HCT116 (cell line): ENCODE measurements at regions not wholly inside any gene's neighbourhood (a gene's known extent, or its start where the extent isn't known, plus 50 kb on each side); places are given as distances from the start of the nearest gene placed in this dataset.

Experiments
- ATAC-seq: fragments of 200-7000 bp; cut with Tn5 transposase; 2 replicates; pipeline ENCODE4 v1.9.1; 2020; ENCODE audit warnings: mild to moderate bottlenecking, moderate library complexity
- BruUV-seq: library from RNA; stranded (reverse); fragments of 400-500 nt; replicated peaks from 2 replicates; lab custom pipeline; 2021; lab: Mats Ljungman, UMichigan
- CTCF ChIA-PET: fragments of 300-600 bp; sonication (Branson Sonifier 250); formaldehyde crosslinking; loops from one replicate; lab custom pipeline; 2021; ENCODE audit warnings: antibody characterized with exemption; lab: Charles Lee
- POLR2A ChIA-PET: fragments of 300-600, 350-600 bp; sonication (Branson Sonifier 250); formaldehyde crosslinking; loops from one replicate; lab custom pipeline; 2021; ENCODE audit warnings: antibody characterized with exemption; lab: Charles Lee
- RAD21 ChIA-PET, 2 experiments: fragments of 300-600 bp; sonication (Branson Sonifier 250); formaldehyde crosslinking; loops; one replicate each; lab custom pipeline; 2023; ENCODE audit warnings: low total read pairs in 2 of 2; ENCODE audit not compliant: uncharacterized antibody in 2 of 2, unreplicated experiment in 2 of 2, low non-redundant PET in 1 of 2; lab: Charles Lee
- DNase-seq: peaks from one replicate; pipeline ENCODE4 v3.0.0-alpha.2; 2010; ENCODE audit warnings: low read depth, low spot score
- H2AFZ ChIP-seq: fragments of 200-600 bp; shearing (Covaris generic), sonication (generic); 2 replicates; pipeline ENCODE4 v1.6.1; 2017; ENCODE audit warnings: low read depth, mixed run types, mixed read lengths, antibody characterized with exemption, low read length; ENCODE audit not compliant: poor library complexity, severe bottlenecking
- H3K27ac ChIP-seq: 2 replicates; pipeline ENCODE4 v1.5.1; 2012; ENCODE audit warnings: low read depth, low read length
- H3K27me3 ChIP-seq: fragments of 200-600 bp; sonication (generic); 2 replicates; pipeline ENCODE4 v1.6.1; 2016; ENCODE audit warnings: mixed run types, low read length, mixed read lengths; ENCODE audit not compliant: insufficient read depth
- H3K36me3 ChIP-seq, 2 experiments: fragments of 200-500 bp in 1 of 2; fragments of 200-600 bp in 1 of 2; sonication (Bioruptor generic) in 1 of 2; sonication (generic) in 1 of 2; 2 replicates each; pipeline versions ENCODE4 v1.5.1 to v1.6.1; 2014 to 2016; ENCODE audit warnings: low read length in 2 of 2, inconsistent platforms in 1 of 2, mixed read lengths in 1 of 2, mixed run types in 1 of 2; ENCODE audit not compliant: insufficient read depth in 2 of 2, control insufficient read depth in 1 of 2
- H3K4me1 ChIP-seq, 2 experiments: fragments of 200-600 bp in 1 of 2; sonication (generic) in 1 of 2; 2 replicates each; pipeline versions ENCODE4 v1.5.1 to v1.6.1; 2012 to 2017; ENCODE audit warnings: low read length in 2 of 2, inconsistent platforms in 1 of 2, mild to moderate bottlenecking in 1 of 2, mixed read lengths in 1 of 2, mixed run types in 1 of 2, moderate library complexity in 1 of 2; ENCODE audit not compliant: insufficient read depth in 2 of 2, control insufficient read depth in 1 of 2
- H3K4me2 ChIP-seq: fragments of 200-600 bp; sonication (generic); 2 replicates; pipeline ENCODE4 v1.6.1; 2017; ENCODE audit warnings: mixed run types, low read length, mixed read lengths
- H3K4me3 ChIP-seq, 2 experiments: fragments of 200-600 bp in 1 of 2; sonication (generic) in 1 of 2; replicated peaks in 1 of 2; 2 replicates each; pipeline ENCODE4 v1.5.1; 2011 to 2016; ENCODE audit warnings: low read length in 2 of 2, control low read depth in 1 of 2, low read depth in 1 of 2, mild to moderate bottlenecking in 1 of 2, mixed read lengths in 1 of 2, mixed run types in 1 of 2
- H3K79me2 ChIP-seq: fragments of 200-600 bp; sonication (generic); 2 replicates; pipeline ENCODE4 v1.6.1; 2017; ENCODE audit warnings: mild to moderate bottlenecking, mixed run types, low read length, moderate library complexity, mixed read lengths; ENCODE audit not compliant: insufficient read depth
- H3K9ac ChIP-seq: fragments of 200-600 bp; sonication (generic); 2 replicates; pipeline ENCODE4 v1.6.1; 2016; ENCODE audit warnings: low read length, mixed read lengths
- H3K9me2 ChIP-seq: fragments of 200-600 bp; sonication (generic), shearing (Covaris generic); 2 replicates; pipeline ENCODE4 v1.6.1; 2017; ENCODE audit warnings: mixed run types, mild to moderate bottlenecking, moderate library complexity; ENCODE audit not compliant: insufficient read depth
- H3K9me3 ChIP-seq, 2 experiments: fragments of 200-500 bp in 1 of 2; fragments of 200-600 bp in 1 of 2; sonication (Bioruptor generic) in 1 of 2; sonication (generic) in 1 of 2; 2 replicates each; pipeline ENCODE4 v1.6.1; 2014 to 2017; ENCODE audit warnings: low read length in 2 of 2, mixed read lengths in 2 of 2, inconsistent platforms in 1 of 2, low read depth in 1 of 2, mild to moderate bottlenecking in 1 of 2, mixed run types in 1 of 2, moderate library complexity in 1 of 2; ENCODE audit not compliant: control insufficient read depth in 1 of 2, insufficient read depth in 1 of 2
- H4K20me1 ChIP-seq: fragments of 200-600 bp; sonication (generic), shearing (Covaris generic); 2 replicates; pipeline ENCODE4 v1.6.1; 2017; ENCODE audit warnings: mixed run types, mild to moderate bottlenecking, moderate library complexity; ENCODE audit not compliant: insufficient read depth
- CBX3 ChIP-seq: IDR thresholded peaks from 2 replicates; pipeline ENCODE4 v1.6.1; 2012; ENCODE audit warnings: low read depth
- CEBPB ChIP-seq: IDR thresholded peaks from 2 replicates; pipeline ENCODE4 v1.6.1; 2012; ENCODE audit warnings: low read depth
- EGR1 ChIP-seq: IDR thresholded peaks from 2 replicates; pipeline ENCODE4 v1.6.1; 2012; ENCODE audit warnings: low read depth
- ELF1 ChIP-seq: IDR thresholded peaks from 2 replicates; pipeline ENCODE4 v1.6.1; 2012; ENCODE audit warnings: low read depth, borderline replicate concordance
- EZH2 ChIP-seq: fragments of 200-600 bp; sonication (generic); IDR thresholded peaks from 2 replicates; pipeline ENCODE4 v1.6.1; 2017; ENCODE audit warnings: antibody characterized with exemption, mixed run types
- EZH2phosphoT487 ChIP-seq: fragments of 200-600 bp; IDR thresholded peaks from 2 replicates; pipeline ENCODE4 v1.6.1; 2018; ENCODE audit warnings: antibody characterized with exemption, borderline replicate concordance
- JUND ChIP-seq: IDR thresholded peaks from 2 replicates; pipeline ENCODE4 v1.6.1; 2012
- POLR2A ChIP-seq: IDR thresholded peaks from 2 replicates; pipeline ENCODE4 v1.7.0; 2011; ENCODE audit warnings: borderline replicate concordance; ENCODE audit not compliant: insufficient read depth, insufficient read length; ENCODE audit errors: extremely low read depth
- POLR2AphosphoS5 ChIP-seq: IDR thresholded peaks from 2 replicates; pipeline ENCODE4 v1.6.1; 2011; ENCODE audit warnings: mild to moderate bottlenecking, low read depth, low read length, moderate library complexity
- RAD21 ChIP-seq: IDR thresholded peaks from 2 replicates; pipeline ENCODE4 v1.6.1; 2012; ENCODE audit warnings: low read depth, mild to moderate bottlenecking
- SIN3A ChIP-seq: IDR thresholded peaks from 2 replicates; pipeline ENCODE4 v1.6.1; 2012; ENCODE audit warnings: low read depth
- ZNF274 ChIP-seq: fragments of 200-500 bp; sonication (Bioruptor generic); IDR thresholded peaks from 2 replicates; pipeline ENCODE4 v1.6.1; 2014; ENCODE audit warnings: mild to moderate bottlenecking, low read depth, low read length, inconsistent platforms
- intact Hi-C: fragments of 100-400 bp; cut with micrococcal nuclease; formaldehyde crosslinking; loops from 2 replicates; pipeline ENCODE4 v1.10.0; 2022
- TF ChIP-seq, protein P1 (sequence below): IDR thresholded peaks from 2 replicates; pipeline ENCODE4 v1.6.1; 2012; ENCODE audit warnings: low read depth
- TF ChIP-seq, protein P2 (sequence below): IDR thresholded peaks from 2 replicates; pipeline ENCODE4 v1.6.1; 2011; ENCODE audit warnings: mild to moderate bottlenecking, low read length, moderate library complexity; ENCODE audit not compliant: insufficient replicate concordance; ENCODE audit errors: extremely low read depth
- TF ChIP-seq, protein P3 (sequence below): IDR thresholded peaks from 2 replicates; pipeline ENCODE4 v1.6.1; 2012
- TF ChIP-seq, protein P4 (sequence below): IDR thresholded peaks from 2 replicates; pipeline ENCODE4 v1.6.1; 2012

DNA sequence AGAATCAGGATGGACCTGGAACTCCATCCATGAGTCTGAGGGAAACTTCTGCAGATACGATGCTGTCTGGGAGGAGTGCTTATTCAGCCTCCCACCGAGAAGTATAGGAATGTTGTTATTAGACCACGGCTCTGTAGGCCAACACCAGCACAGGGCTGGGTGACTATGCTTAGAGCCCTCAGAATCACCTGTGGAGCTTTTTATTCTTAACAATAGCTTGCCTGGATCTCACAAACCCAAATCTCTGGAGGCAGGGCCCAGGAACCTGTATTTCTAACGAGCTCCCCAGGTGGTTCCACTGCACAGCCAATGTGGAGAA is 55.6 kb upstream of the ARID5B start:
- intact Hi-C loops, result no loop called here
- POLR2A ChIA-PET, result no interaction called here
- DNase-seq, result no peak
- Histone ChIP-seq H3K4me2 (no peak overlapping the region), H2AFZ (no peak overlapping the region), H3K9me2 (no peaks in the 10 kb centered on the region), H3K9me3 (no peaks in the 10 kb centered on the region), H3K4me1 (peaks cover 9 to 33% of the 10 kb centered on the region in 2 experiments; a peak in 3 of 4 replicates), H3K36me3 (no peaks in the 10 kb centered on the region), H3K9ac (no peak overlapping the region), H3K27ac (no peak overlapping the region), H4K20me1 (no peaks in the 10 kb centered on the region), H3K79me2 (no peaks in the 10 kb centered on the region), H3K4me3 (no peak overlapping the region), H3K27me3 (no peaks in the 10 kb centered on the region)
- 0 out of 2 replicates have a peak, but pooled peaks have one; percentile 30 for ATAC-seq
- CTCF ChIA-PET, result no interaction called here
- RAD21 ChIA-PET, result no interaction called here
- TF ChIP-seq EGR1 (no peak), JUND (no peak), CEBPB (no peak), RAD21 (no peak), EZH2phosphoT487 (no peak), POLR2AphosphoS5 (no peak), EZH2 (no peak), SIN3A (no peak), CBX3 (no peak), POLR2A (no peak), ZNF274 (no peak), ELF1 (no peak)
- TF ChIP-seq, protein P1, sequence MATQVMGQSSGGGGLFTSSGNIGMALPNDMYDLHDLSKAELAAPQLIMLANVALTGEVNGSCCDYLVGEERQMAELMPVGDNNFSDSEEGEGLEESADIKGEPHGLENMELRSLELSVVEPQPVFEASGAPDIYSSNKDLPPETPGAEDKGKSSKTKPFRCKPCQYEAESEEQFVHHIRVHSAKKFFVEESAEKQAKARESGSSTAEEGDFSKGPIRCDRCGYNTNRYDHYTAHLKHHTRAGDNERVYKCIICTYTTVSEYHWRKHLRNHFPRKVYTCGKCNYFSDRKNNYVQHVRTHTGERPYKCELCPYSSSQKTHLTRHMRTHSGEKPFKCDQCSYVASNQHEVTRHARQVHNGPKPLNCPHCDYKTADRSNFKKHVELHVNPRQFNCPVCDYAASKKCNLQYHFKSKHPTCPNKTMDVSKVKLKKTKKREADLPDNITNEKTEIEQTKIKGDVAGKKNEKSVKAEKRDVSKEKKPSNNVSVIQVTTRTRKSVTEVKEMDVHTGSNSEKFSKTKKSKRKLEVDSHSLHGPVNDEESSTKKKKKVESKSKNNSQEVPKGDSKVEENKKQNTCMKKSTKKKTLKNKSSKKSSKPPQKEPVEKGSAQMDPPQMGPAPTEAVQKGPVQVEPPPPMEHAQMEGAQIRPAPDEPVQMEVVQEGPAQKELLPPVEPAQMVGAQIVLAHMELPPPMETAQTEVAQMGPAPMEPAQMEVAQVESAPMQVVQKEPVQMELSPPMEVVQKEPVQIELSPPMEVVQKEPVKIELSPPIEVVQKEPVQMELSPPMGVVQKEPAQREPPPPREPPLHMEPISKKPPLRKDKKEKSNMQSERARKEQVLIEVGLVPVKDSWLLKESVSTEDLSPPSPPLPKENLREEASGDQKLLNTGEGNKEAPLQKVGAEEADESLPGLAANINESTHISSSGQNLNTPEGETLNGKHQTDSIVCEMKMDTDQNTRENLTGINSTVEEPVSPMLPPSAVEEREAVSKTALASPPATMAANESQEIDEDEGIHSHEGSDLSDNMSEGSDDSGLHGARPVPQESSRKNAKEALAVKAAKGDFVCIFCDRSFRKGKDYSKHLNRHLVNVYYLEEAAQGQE, result no peak
- TF ChIP-seq, protein P2, sequence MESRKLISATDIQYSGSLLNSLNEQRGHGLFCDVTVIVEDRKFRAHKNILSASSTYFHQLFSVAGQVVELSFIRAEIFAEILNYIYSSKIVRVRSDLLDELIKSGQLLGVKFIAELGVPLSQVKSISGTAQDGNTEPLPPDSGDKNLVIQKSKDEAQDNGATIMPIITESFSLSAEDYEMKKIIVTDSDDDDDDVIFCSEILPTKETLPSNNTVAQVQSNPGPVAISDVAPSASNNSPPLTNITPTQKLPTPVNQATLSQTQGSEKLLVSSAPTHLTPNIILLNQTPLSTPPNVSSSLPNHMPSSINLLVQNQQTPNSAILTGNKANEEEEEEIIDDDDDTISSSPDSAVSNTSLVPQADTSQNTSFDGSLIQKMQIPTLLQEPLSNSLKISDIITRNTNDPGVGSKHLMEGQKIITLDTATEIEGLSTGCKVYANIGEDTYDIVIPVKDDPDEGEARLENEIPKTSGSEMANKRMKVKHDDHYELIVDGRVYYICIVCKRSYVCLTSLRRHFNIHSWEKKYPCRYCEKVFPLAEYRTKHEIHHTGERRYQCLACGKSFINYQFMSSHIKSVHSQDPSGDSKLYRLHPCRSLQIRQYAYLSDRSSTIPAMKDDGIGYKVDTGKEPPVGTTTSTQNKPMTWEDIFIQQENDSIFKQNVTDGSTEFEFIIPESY, result no peak
- TF ChIP-seq, protein P3, sequence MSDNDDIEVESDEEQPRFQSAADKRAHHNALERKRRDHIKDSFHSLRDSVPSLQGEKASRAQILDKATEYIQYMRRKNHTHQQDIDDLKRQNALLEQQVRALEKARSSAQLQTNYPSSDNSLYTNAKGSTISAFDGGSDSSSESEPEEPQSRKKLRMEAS, result no peak
- TF ChIP-seq, protein P4, sequence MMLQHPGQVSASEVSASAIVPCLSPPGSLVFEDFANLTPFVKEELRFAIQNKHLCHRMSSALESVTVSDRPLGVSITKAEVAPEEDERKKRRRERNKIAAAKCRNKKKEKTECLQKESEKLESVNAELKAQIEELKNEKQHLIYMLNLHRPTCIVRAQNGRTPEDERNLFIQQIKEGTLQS, result no peak
- no TSS peak for BruUV-seq
